Mammary epithelial cell (primary cell): ENCODE measurements at regions not wholly inside any gene's neighbourhood (a gene's known extent, or its start where the extent isn't known, plus 50 kb on each side); places are given as distances from the start of the nearest gene placed in this dataset.

ENCODE experiments used
- EZH2 ChIP-seq: IDR thresholded peaks from 2 replicates; pipeline ENCODE4 v1.6.1; 2012; ENCODE audit warnings: low read length, inconsistent platforms, borderline replicate concordance
- TF ChIP-seq, protein P1 (sequence below), 2 donors: IDR thresholded peaks in 1 of 2; conservative IDR thresholded peaks in 1 of 2; 2 replicates each; pipeline ENCODE4 v1.5.1; 2011 to 2012; ENCODE audit warnings: inconsistent platforms in 2 of 2, low read length in 2 of 2, mild to moderate bottlenecking in 2 of 2, control low read depth in 1 of 2, low read depth in 1 of 2; ENCODE audit not compliant: insufficient read depth in 1 of 2; ENCODE audit errors: extremely low read depth in 1 of 2

- TF ChIP-seq, protein P1, sequence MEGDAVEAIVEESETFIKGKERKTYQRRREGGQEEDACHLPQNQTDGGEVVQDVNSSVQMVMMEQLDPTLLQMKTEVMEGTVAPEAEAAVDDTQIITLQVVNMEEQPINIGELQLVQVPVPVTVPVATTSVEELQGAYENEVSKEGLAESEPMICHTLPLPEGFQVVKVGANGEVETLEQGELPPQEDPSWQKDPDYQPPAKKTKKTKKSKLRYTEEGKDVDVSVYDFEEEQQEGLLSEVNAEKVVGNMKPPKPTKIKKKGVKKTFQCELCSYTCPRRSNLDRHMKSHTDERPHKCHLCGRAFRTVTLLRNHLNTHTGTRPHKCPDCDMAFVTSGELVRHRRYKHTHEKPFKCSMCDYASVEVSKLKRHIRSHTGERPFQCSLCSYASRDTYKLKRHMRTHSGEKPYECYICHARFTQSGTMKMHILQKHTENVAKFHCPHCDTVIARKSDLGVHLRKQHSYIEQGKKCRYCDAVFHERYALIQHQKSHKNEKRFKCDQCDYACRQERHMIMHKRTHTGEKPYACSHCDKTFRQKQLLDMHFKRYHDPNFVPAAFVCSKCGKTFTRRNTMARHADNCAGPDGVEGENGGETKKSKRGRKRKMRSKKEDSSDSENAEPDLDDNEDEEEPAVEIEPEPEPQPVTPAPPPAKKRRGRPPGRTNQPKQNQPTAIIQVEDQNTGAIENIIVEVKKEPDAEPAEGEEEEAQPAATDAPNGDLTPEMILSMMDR (conservative IDR thresholded peaks at IDR 0.05 in 1 of 2, IDR thresholded peaks at IDR 0.05 in 1 of 2; ENCODE audit: extremely low read depth in 1 of 2, insufficient read depth in 1 of 2, low read depth in 1 of 2, low read length in 2 of 2), result no peak
- no peak for TF ChIP-seq EZH2
Observed at GRCh38 chr10:29112827-29113615, 175.8 kb upstream of the LYZL1 start.
